Left colon (tissue), 2 donors: ENCODE measurements at regions not wholly inside any gene's neighbourhood (a gene's known extent, or its start where the extent isn't known, plus 50 kb on each side); places are given as distances from the start of the nearest gene placed in this dataset.
"Not testable (repeated sequence)": the region's sequence is repeated elsewhere in the genome, so short reads cannot be mapped to it uniquely, and the experiment has no call there.

ENCODE experiments used
- ATAC-seq: fragments of 200-7000 bp; cut with Tn5 transposase; one replicate; pipeline ENCODE4 v1.9.1; 2020; ENCODE audit warnings: mild to moderate bottlenecking, moderate library complexity
- DNase-seq, 2 donors: peaks; one replicate each; pipeline ENCODE4 v3.0.0-alpha.2; 2020
- intact Hi-C, 2 donors: fragments of 100-400 bp; cut with DNase I in 1 of 2; cut with micrococcal nuclease in 1 of 2; formaldehyde crosslinking; loops; one replicate each; pipeline versions ENCODE4 v1.11.2 to v1.14.0; 2022; cut with DNase I, micrococcal nuclease
- donor health status: DM: no; HTN: no; CAD: no.
- donor health status: DM: yes; HTN: yes; CAD: no.

DNA sequence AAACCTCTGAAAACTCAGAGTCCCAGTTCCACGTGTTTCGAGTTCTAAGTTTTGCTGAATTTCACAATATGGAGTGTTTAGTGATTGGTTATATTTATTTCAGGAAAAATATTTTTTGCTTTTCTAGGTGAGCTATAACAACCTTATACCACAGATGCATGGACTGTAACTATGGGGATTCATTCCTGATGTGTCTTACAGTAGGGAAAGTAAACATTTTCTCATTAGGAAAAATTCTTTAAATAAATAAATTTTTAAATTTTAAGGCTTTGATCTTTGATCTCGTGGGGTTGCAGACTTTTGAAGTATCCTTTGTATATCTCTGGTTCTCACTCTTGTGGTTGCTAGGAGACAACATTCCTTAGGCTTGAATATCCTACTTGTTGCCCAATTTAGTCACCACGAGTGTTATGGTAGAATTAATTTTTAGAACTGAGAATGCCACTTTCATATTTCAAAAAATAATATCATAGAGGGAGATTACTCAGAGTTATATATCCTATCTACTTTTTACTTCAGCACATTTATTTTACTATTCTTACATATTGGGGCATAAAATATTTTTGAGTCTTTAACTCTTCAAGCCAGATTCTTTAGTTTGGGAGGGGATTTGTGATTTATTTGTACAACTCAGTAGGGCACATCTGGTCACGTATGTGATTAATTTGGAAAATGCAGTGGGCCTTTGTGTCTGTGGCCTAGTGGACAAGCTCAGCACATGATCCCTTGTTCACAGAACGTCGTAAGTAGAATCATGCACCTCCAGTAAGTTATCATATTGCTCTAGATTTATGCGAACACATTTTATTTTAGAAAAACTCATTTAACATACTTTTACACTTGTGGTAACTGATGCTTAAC lies 224.0 kb downstream of the TTC6 start:
- intact Hi-C loops, result no loop called here
- ATAC-seq (no peak), DNase-seq (no peak)

- intact Hi-C loops, DNase-seq, ATAC-seq: not testable (repeated sequence)
Observed at GRCh38 chr14:37820810-37821209, 225.4 kb downstream of the TTC6 start.

GRCh38 chr14:37824939-37825712 lies 229.7 kb downstream of the TTC6 start:
- ATAC-seq, result no peak
- intact Hi-C loops, result no loop called here
- DNase-seq, result no peak

- intact Hi-C loops, result no loop called here
- DNase-seq, result no peak
- ATAC-seq, result no peak
Observed at GRCh38 chr14:37826869-37827268, 231.4 kb downstream of the TTC6 start.

- intact Hi-C loops, result no loop called here
- DNase-seq (no peak), ATAC-seq (no peak)
Observed at GRCh38 chr14:37830271-37830670, 234.8 kb downstream of the TTC6 start.

DNA sequence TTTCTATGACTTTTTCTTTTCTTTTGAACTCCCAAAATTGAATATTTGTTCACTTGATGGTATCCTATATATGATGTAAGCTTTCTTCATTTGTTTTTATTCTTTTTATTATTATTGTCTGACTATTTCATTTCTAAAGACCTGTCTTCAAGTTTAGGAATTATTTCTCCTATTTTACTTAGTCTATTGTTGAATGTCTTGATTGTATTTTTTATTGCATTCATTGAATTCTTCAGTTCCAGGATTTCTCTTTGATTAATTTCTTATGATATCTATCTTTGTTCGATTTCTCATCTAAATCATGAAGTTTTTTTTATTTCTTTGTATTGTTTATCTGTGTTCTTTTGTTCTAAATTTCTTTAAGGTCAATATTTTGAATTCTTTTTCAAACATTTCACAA lies 238.8 kb downstream of the TTC6 start:
- ATAC-seq (no peak), DNase-seq (no peak)
- intact Hi-C loops, result no loop called here

- intact Hi-C loops, DNase-seq, ATAC-seq: not testable (repeated sequence)
Observed at GRCh38 chr14:37838778-37839177, 243.3 kb downstream of the TTC6 start.

DNA sequence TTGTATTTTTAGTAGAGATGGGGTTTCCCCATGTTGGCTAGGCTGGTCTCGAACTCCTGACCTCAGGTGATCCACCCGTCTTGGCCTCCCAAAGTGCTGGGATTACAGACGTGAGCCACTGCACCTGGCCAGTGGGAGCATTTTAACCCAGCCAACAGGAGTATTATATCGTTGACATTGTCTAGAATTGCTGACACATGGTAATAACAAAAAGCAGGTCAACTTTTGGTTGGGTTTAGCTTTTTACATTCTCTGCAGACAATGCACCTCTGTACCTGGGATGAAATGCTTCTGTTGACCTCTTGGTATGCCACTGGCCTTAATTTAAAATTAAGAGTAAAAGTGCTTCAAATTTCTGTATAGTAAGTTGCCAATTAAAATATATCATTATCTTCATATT lies 245.6 kb downstream of the TTC6 start:
- ATAC-seq, intact Hi-C loops, DNase-seq: not testable (repeated sequence)

- ATAC-seq (no peak), DNase-seq (no peak)
- intact Hi-C loops, result no loop called here
Observed at GRCh38 chr14:37842106-37842505, 246.7 kb downstream of the TTC6 start.

- ATAC-seq, result no peak
- no peak for DNase-seq
- intact Hi-C loops, result no loop called here
Observed at GRCh38 chr14:37843954-37844607, 248.7 kb downstream of the TTC6 start.

- DNase-seq (no peak), ATAC-seq (no peak)
- intact Hi-C loops, result no loop called here
Observed at GRCh38 chr14:37844614-37845013, 249.2 kb downstream of the TTC6 start.

GRCh38 chr14:37848985-37849621 lies 253.7 kb downstream of the TTC6 start:
- DNase-seq (no peak), ATAC-seq (no peak)
- intact Hi-C loops, result no loop called here

DNA sequence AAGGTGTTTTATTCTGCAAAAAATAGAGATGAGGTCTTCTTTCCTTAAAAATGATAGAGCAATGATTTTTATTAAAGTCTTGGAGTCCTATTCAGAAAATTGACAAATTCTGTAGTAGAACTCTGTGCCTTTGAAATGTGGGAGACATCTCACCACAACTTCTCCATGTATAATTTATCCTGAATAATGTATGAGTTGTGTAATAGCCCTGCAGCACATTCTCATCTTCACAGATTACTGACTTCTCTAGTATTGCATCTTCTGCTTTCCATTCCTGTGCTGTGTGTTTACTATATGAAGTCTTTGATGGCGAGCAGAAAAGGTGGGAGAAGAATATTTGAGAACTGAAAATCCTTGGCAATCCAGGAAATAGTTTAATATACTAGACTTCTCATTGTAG lies 255.6 kb downstream of the TTC6 start:
- intact Hi-C loops, result no loop called here

GRCh38 chr14:37855871-37856270 lies 260.4 kb downstream of the TTC6 start:
- intact Hi-C loops, result no loop called here
- ATAC-seq, result no peak
- no peak for DNase-seq

More for the DNA sequence above, 255.6 kb downstream of the TTC6 start:
- ATAC-seq, result no peak
- DNase-seq, result no peak

- ATAC-seq (no peak), DNase-seq (no peak)
- intact Hi-C loops, result no loop called here
Observed at GRCh38 chr14:37857774-37858266, 262.4 kb downstream of the TTC6 start.

DNA sequence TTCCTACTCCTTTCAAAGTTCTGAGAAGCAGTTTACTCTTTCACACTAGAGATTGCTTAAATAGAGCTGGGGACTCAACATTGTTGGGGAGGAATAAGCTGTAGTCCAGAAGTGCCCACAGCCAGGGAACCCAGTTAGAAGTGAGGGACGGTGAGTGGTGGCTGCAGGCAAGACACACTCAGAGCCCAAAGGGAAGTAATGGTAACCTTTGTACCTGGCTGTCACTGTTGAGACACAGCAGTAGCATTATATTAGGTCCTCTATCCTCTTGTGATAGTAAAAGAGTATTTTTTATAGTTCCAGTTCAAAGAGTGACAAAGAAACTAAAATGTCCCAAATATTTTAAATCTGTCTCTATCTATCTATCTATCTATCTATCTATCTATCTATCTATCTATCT lies 263.3 kb downstream of the TTC6 start:
- intact Hi-C loops, result no loop called here
- ATAC-seq (peak; percentile 44), DNase-seq (no peak)

DNA sequence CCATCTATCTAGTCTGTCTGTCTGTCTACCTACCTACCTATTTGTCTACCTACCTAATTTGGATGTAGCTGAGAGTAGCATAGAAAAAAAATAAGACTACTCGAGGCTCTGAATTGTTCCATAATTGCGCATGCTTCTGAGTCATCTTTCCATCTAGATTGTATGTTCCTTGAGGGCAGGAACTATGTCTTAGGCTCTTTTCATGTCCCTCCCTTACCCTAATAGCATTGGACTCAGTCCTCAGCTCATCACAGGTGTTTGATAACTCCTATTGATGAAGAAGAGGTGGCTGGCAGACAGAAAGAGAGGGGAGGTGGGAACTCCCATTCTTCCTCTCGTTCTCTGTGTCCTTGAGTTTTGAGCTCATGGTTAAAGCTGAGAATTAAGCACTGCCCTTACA lies 263.7 kb downstream of the TTC6 start:
- intact Hi-C loops, result no loop called here
- DNase-seq, result no peak

DNA sequence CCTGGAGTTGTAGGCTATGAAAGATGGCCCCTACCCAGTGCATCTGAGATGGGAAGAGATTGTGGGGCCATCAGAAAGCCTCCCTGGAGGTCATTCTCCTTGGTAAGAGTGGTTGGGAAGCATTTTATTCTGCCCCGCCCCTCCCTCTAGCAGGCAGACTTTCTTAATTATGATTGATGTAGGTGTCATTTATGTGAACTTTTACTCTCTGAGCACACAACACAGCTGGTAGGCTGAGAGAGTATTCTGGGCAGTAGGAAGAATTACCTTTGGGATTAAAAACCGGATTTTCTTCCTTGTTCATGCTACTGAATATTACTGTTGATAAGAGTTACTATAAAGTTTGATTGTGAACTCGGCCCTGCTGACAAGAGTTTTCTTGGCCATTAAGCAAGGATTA lies 266.8 kb downstream of the TTC6 start:
- peak; percentile 53 for ATAC-seq

More for the DNA sequence above, 263.7 kb downstream of the TTC6 start:
- ATAC-seq, result no peak

DNA sequence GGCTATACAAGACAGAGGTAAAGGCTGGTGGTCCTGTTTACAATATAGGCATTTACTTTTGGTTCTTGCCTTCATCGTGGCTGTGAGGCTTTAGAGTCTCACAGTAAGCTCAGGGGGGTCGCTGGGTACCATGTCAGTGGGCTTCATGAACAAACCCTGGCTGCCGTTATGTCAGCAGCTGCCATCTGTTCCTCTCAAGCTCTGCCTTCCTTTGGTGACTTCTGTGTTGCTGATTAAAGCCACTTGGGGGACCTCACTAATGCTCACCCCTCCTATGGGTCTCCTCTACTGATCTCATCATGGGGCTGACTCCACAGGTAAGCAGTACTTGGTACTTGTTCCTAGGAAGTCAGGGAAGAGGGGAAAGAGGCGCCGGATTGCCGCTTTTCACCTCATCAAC lies 268.7 kb downstream of the TTC6 start:
- ATAC-seq (no peak), DNase-seq (no peak)
- intact Hi-C loops, result no loop called here

More for the DNA sequence above, 266.8 kb downstream of the TTC6 start:
- intact Hi-C loops, result no loop called here
- no peak for DNase-seq
